Activated CD4-positive, alpha-beta T cell treated with anti-CD3 and anti-CD28 coated beads, Interleukin-2, Interleukin-6, amounts not matched to agents 100 ng/mL and 50 ng/mL, durations not matched to agents 16 hours and 8 hours (primary cell): ENCODE measurements at regions not wholly inside any gene's neighbourhood (a gene's known extent, or its start where the extent isn't known, plus 50 kb on each side); places are given as distances from the start of the nearest gene placed in this dataset.

Experiments used
- DNase-seq: peaks from one replicate; pipeline ENCODE4 v3.0.0-alpha.2; 2020

GRCh38 chr5:61596265-61596664, 264.2 kb downstream of the ZSWIM6 start:
- DNase-seq = no peak

- DNase-seq = no peak
These were observed 265.6 kb downstream of the ZSWIM6 start for GRCh38 chr5:61597684-61598083.

GRCh38 chr5:61598126-61598525, 266.1 kb downstream of the ZSWIM6 start:
- no peak for DNase-seq

- DNase-seq = no peak
These were observed 267.5 kb downstream of the ZSWIM6 start for GRCh38 chr5:61599370-61600122.

- no peak for DNase-seq
These were observed 268.0 kb downstream of the ZSWIM6 start for GRCh38 chr5:61600123-61600444.

- no peak for DNase-seq
These were observed 269.0 kb downstream of the ZSWIM6 start for GRCh38 chr5:61600945-61601511.

GRCh38 chr5:61603211-61603908, 271.3 kb downstream of the ZSWIM6 start:
- DNase-seq = no peak

- no peak for DNase-seq
These were observed 272.3 kb downstream of the ZSWIM6 start for GRCh38 chr5:61604076-61605025.

GRCh38 chr5:61609840-61610677, 278.0 kb downstream of the ZSWIM6 start:
- no peak for DNase-seq

- no peak for DNase-seq
These were observed 278.6 kb downstream of the ZSWIM6 start for GRCh38 chr5:61610678-61611024.

GRCh38 chr5:61612431-61612830, 280.4 kb downstream of the ZSWIM6 start:
- no peak for DNase-seq

GRCh38 chr5:61613679-61614078, 281.6 kb downstream of the ZSWIM6 start:
- DNase-seq = no peak

- no peak for DNase-seq
These were observed 282.5 kb downstream of the ZSWIM6 start for GRCh38 chr5:61614606-61615005.

GRCh38 chr5:61617039-61617438, 285.0 kb downstream of the ZSWIM6 start:
- no peak for DNase-seq

GRCh38 chr5:61617995-61618525, 286.0 kb downstream of the ZSWIM6 start:
- no peak for DNase-seq

- DNase-seq = no peak
These were observed 286.5 kb downstream of the ZSWIM6 start for GRCh38 chr5:61618577-61618976.

- DNase-seq = no peak
These were observed 287.2 kb downstream of the ZSWIM6 start for GRCh38 chr5:61619289-61619688.

- no peak for DNase-seq
These were observed 287.9 kb downstream of the ZSWIM6 start for GRCh38 chr5:61619777-61620518.

- no peak for DNase-seq
These were observed 288.7 kb downstream of the ZSWIM6 start for GRCh38 chr5:61620699-61621182.

- no peak for DNase-seq
These were observed 289.2 kb downstream of the ZSWIM6 start for GRCh38 chr5:61621202-61621650.

- no peak for DNase-seq
These were observed 290.1 kb downstream of the ZSWIM6 start for GRCh38 chr5:61622156-61622555.
